GM21786 (cell line): ENCODE measurements at regions not wholly inside any gene's neighbourhood (a gene's known extent, or its start where the extent isn't known, plus 50 kb on each side); places are given as distances from the start of the nearest gene placed in this dataset.

Source experiments
- ATAC-seq: cut with Tn5 transposase; IDR thresholded peaks from one replicate; pipeline ENCODE4 v1.9.1; 2021; ENCODE audit not compliant: unreplicated experiment

GRCh38 chr2:192314800-192315481 is 120.2 kb upstream of the TMEFF2 start:
- ATAC-seq: no peak

GRCh38 chr2:192313773-192314172 is 119.0 kb upstream of the TMEFF2 start:
- no peak for ATAC-seq

- no peak for ATAC-seq
These were observed 117.1 kb upstream of the TMEFF2 start for GRCh38 chr2:192311701-192312460.

- no peak for ATAC-seq
These were observed 112.8 kb upstream of the TMEFF2 start for GRCh38 chr2:192307530-192307929.

DNA sequence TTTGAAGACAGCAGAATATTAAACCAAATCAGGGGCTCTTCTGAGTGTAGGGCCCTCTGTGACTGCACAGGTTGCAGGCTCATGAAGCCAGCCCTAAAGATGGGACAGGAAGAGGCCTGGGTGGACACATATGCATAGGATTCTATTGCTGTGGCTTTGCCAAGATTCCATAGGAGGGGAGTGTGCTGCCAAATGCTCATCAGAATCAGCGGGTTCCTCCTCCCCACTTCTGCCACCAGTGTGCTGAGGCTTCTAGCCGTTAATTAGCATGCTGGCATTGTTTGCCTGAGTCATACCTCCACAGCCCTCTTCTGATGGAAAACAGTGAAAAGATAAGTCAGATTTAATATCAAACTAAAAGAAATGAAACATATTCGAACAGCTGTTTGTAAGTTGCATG is 103.9 kb upstream of the TMEFF2 start:
- no peak for ATAC-seq

- ATAC-seq: no peak
These were observed 97.7 kb upstream of the TMEFF2 start for GRCh38 chr2:192292478-192292877.

DNA sequence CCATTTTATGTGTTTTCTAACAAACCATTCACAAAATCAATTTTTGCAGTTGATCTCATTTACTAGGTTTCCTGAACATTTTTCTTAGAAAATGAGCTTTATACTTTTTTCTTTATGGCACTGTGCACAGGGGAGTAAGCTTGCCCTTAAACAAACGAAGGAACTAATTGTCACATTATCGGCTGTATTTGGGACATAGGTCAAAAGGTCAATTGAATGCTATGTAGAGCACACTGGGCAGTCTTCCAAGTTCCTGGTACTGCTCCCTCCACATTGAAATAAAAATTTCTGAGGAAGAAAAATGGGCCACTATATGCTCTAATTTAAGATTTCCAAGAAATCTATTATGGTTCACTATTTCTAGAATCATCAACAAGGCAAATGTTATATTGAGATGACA is 93.6 kb upstream of the TMEFF2 start:
- no peak for ATAC-seq

DNA sequence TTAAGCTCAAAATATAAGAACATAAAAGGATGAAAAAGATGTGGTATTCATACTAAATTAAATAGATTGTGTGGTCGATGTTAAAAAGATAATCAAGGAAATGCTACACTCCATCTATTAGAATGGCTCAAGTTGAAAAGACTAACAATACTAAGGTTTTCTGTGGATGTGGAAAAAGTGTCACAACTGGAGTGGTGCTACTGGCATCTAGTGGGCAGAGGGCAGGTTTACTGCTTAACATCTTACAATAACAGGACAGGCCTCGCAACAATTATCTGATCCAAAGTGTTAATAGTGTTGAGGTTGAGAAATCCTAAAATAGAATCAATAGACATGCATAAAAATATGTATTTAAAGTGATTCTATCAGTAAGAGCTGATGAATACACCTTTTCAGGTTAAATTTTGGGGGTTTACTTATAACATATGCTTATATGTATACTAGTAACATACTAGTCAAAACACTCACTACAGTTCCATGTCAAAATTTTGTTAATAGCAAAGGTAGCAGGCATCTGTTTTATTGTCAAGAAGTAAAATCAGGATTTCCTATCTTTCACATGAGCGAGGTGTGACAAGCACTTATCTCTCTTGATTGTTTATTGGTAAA is 91.5 kb upstream of the TMEFF2 start:
- ATAC-seq: no peak

- ATAC-seq: no peak
These were observed 88.7 kb upstream of the TMEFF2 start for GRCh38 chr2:192283450-192283849.

- ATAC-seq: no peak
These were observed 84.0 kb upstream of the TMEFF2 start for GRCh38 chr2:192278701-192279100.

DNA sequence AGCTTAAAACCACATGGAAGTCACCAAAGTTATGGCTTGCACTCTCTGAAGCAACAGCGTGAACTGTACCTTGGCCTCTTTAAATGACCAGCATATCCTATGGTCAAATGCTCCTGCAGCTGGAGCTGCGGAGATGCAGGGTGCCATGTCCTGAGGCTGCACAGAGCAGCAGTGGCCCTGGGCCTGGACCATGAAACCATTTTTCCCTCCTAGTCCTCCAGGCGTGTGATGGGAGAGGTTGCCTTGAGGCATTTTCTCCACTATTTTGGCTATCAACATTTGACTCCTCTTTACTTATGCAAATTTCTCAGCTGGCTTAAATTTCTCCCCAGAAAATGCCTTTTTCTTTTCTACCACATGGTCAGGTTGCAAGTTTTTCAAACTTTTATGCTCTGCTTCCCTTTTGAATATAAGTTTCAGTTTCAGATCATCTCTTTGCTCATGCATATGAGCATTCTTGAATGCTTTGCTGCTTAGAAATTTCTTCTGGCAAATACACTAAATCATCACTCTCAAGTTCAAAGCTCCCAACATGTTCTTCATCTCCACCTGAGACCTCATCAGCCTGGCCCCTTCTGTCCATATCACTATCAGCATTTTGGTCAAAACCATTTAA is 82.9 kb upstream of the TMEFF2 start:
- ATAC-seq: no peak

GRCh38 chr2:192275632-192276031 is 80.9 kb upstream of the TMEFF2 start:
- no peak for ATAC-seq

DNA sequence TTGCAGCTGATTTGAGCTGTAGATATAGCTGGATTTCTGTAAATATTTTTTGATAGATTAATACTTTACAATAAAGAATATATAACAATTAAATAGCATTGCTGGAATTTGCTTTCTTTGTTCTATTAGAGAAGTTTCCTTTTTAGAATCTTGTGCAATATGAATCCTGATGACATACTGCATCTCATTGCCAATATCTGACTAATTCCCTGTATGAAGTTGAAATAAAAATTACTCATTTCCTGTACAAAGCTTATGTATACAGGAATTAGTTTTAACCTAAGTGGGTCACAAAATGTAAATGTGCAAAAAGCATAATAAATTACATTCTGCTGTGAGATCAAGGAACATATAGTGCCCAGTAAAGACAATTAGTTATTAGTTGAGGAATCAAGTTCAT is 72.8 kb upstream of the TMEFF2 start:
- no peak for ATAC-seq

DNA sequence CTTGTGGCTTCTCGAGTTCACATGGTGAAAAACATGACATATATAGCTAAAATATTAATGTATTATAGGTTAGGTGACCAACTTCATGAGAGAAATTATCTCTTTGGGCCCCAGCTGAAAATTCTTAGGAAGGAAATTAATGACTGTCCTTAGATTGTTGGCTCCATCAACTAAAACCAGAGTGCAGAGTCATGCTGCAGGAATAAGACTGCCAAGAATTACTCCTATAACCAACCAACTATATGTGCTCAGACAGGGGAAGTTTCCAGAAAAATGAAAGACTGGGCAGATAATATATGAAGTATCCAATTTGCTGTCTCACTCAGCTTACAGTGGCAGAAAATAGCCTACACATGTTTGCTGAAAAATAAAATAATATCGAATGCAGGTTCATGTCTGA is 71.0 kb upstream of the TMEFF2 start:
- no peak for ATAC-seq

DNA sequence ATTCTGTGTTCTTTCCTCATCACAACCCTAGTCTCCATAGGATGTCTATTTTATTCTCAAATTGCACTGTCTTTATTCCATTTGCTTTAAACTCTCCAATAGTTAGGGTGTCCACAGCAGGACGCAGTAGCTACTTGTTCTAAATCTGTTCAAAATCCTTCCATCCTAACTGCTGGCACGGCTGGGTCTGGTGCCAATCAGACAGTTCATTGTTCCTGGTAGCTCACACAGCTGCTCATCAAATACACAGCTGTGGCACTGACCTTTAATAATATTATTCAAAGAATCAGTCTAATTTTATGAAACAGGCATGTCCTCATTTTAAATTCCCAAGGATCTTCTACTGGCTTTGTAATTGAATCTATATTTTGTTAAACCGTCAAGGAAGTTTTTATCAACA is 59.7 kb upstream of the TMEFF2 start:
- ATAC-seq: no peak

- ATAC-seq: no peak
These were observed 59.0 kb upstream of the TMEFF2 start for GRCh38 chr2:192253692-192254091.

- no peak for ATAC-seq
These were observed 56.2 kb upstream of the TMEFF2 start for GRCh38 chr2:192250961-192251360.

DNA sequence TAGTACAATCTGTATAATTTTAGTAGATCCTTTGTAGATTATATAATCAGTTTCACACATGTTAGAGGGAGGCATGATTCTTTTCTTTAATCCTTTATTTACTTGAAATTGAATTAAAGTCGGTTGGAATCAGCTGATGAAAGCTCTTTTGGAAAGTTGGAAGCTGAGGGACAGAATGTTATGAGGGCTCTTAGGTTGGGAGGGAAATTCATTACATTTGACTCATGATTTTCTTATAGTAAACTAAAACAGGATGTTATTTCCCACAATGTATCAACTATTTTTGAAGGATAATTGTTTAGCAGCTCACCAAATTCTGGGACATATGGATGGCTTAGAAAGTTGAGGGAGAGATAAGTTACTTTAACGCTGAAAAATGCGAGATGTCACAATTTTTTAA is 52.7 kb upstream of the TMEFF2 start:
- no peak for ATAC-seq

- no peak for ATAC-seq
These were observed 51.6 kb upstream of the TMEFF2 start for GRCh38 chr2:192246297-192246696.

- no peak for ATAC-seq
These were observed 50.6 kb upstream of the TMEFF2 start for GRCh38 chr2:192245329-192245728.
